Muscle of leg (tissue), 3 donors: ENCODE measurements at regions not wholly inside any gene's neighbourhood (a gene's known extent, or its start where the extent isn't known, plus 50 kb on each side); places are given as distances from the start of the nearest gene placed in this dataset.

Source experiments
- DNase-seq: peaks from one replicate; pipeline ENCODE4 v3.0.0; 2013
- H3K27ac ChIP-seq: one replicate; pipeline ENCODE4 v1.5.1; 2013; ENCODE audit warnings: mild to moderate bottlenecking, low read length, control low read depth
- H3K27me3 ChIP-seq: one replicate; pipeline ENCODE4 v1.6.1; 2013; ENCODE audit warnings: low read length; ENCODE audit not compliant: control insufficient read depth, insufficient read depth
- H3K36me3 ChIP-seq: one replicate; pipeline ENCODE4 v1.6.1; 2013; ENCODE audit warnings: low read length; ENCODE audit not compliant: control insufficient read depth, insufficient read depth
- H3K4me1 ChIP-seq: one replicate; pipeline ENCODE4 v1.6.1; 2013; ENCODE audit warnings: low read length; ENCODE audit not compliant: control insufficient read depth, insufficient read depth
- H3K4me3 ChIP-seq: one replicate; pipeline ENCODE4 v1.5.1; 2013; ENCODE audit warnings: low read length, control low read depth
- H3K9me3 ChIP-seq: replicated peaks from 2 replicates; pipeline ENCODE4 v1.6.1; 2013; ENCODE audit warnings: low read depth, low read length; ENCODE audit not compliant: control insufficient read depth
- WGBS: methylation state at CpG from one replicate; pipeline ENCODE4 v1.1.5; 2013; ENCODE audit warnings: missing lambda C conversion rate; ENCODE audit not compliant: insufficient coverage; 5-methylcytosine and 5-hydroxymethylcytosine counted together

DNA sequence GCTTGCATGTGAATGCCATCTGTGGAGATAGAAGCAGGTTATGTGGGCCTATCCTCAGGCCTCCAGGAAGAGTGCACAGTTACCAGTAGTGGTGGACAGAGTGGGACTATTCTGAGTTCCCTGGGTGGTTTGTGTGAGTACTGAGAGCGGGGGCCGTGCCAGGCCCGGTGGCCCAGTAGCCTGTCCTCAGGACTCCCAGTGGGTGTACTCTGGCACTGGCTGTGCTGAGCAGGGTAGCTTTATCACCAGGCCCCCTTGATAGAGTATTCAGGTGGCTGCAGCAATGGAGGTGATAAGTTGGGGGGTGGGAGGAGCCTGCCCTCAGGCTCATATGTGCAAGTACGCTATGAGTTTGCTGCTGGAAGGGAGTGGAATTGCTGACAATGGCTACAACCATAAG, 979.0 kb upstream of the PIK3C3 start:
- WGBS: 94% methylated on average over 4 of the region's 4 CpGs
- DNase-seq: no peak
- no peak overlapping the region for H3K4me3 ChIP-seq

DNA sequence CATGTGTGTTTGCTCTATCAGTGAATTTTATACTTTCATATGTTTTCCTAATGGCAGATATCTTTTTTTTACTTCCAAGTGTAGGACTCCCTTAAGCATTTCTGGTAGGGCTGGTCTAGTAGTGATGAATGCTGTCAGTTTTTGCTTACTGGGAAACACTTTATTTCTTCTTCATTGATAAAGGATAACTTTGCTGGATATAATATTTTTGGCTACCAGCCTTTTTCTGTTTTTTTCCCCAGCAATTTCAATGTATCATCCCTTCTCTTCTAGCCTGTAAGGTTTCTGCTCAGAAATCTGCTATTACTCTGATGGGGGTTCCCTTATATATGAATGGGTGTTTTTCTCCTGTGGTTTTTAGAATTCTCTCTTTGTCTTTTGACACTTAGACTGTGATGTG, 980.6 kb upstream of the PIK3C3 start:
- Histone ChIP-seq H3K27me3 (no peaks in the 10 kb centered on the region), H3K9me3 (peaks cover 6% of the 10 kb centered on the region), H3K27ac (no peak overlapping the region), H3K4me1 (no peaks in the 10 kb centered on the region), H3K4me3 (no peak overlapping the region), H3K36me3 (no peaks in the 10 kb centered on the region)
- no peak for DNase-seq

More for the DNA sequence above, 979.0 kb upstream of the PIK3C3 start:
- H3K27me3 ChIP-seq: no peaks in the 10 kb centered on the region
- H3K36me3 ChIP-seq: no peaks in the 10 kb centered on the region
- H3K4me1 ChIP-seq: no peaks in the 10 kb centered on the region
- no peak overlapping the region for H3K27ac ChIP-seq
- peaks cover 6% of the 10 kb centered on the region for H3K9me3 ChIP-seq

GRCh38 chr18:40962784-40963183, 992.2 kb upstream of the PIK3C3 start:
- Histone ChIP-seq H3K4me1 (no peaks in the 10 kb centered on the region), H3K27ac (no peak overlapping the region), H3K9me3 (no peaks in the 10 kb centered on the region), H3K36me3 (no peaks in the 10 kb centered on the region), H3K27me3 (no peaks in the 10 kb centered on the region), H3K4me3 (no peak overlapping the region)
- no peak for DNase-seq
- no CpG with 5 or more reads among the region's 1 CpG for WGBS

GRCh38 chr18:40957533-40958070, 997.4 kb upstream of the PIK3C3 start:
- WGBS: no CpG with 5 or more reads among the region's 2 CpGs

DNA sequence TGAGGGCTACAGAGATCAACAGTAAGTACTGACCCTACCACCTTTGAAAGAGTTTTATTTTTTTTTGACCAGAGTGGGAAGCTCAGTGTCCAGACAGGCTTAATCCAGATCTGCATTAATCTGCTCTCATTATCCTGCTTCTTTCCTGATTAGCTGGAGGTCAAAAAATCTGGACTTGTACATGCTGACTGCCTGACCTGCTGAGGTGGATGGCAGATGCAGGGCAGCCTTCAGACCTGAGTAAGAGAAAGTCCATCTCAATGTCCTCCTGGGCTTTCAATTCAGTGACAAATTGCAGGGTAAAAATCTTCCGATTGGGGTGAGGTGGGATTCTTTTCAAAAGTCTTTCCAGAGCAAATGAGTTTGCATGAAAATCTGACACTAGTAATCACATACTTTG, 998.8 kb upstream of the PIK3C3 start:
- H3K4me3 ChIP-seq: no peak overlapping the region
- DNase-seq: no peak
- no peak overlapping the region for H3K27ac ChIP-seq
- H3K4me1 ChIP-seq: no peaks in the 10 kb centered on the region
- no peaks in the 10 kb centered on the region for H3K36me3 ChIP-seq
- no peaks in the 10 kb centered on the region for H3K9me3 ChIP-seq
- WGBS: no CpG with 5 or more reads among the region's 1 CpG
- no peaks in the 10 kb centered on the region for H3K27me3 ChIP-seq

More at GRCh38 chr18:40957533-40958070, 997.4 kb upstream of the PIK3C3 start:
- Histone ChIP-seq H3K36me3 (no peaks in the 10 kb centered on the region), H3K27ac (no peak overlapping the region), H3K4me1 (no peaks in the 10 kb centered on the region), H3K4me3 (no peak overlapping the region), H3K9me3 (no peaks in the 10 kb centered on the region), H3K27me3 (no peaks in the 10 kb centered on the region)
- DNase-seq: no peak

DNA sequence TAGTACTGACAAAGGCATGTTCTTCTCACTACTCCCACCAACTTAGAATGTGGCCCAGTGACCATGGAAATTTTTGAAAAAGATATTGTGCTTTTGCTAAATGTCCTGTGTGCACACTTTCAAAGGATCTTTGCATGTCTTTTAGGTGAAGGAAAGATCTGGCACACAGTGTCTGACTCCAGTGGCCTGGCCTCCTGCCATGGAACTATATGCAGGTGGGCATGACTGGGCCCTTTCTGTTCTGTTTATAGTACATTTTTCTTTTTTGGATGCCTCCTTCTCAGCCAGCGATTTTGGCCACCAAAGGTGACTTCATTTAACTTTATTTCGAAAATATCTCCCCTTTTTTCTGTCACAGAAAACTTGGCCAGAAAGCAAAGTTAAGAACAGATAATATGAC, 999.7 kb upstream of the PIK3C3 start:
- H3K36me3 ChIP-seq: no peaks in the 10 kb centered on the region
- no peak overlapping the region for H3K4me3 ChIP-seq
- H3K9me3 ChIP-seq: no peaks in the 10 kb centered on the region
- no peaks in the 10 kb centered on the region for H3K27me3 ChIP-seq
- H3K27ac ChIP-seq: no peak overlapping the region
- no peak for DNase-seq
- WGBS: 100% methylated on average over 1 of the region's 2 CpGs
- H3K4me1 ChIP-seq: peaks cover 2% of the 10 kb centered on the region

DNA sequence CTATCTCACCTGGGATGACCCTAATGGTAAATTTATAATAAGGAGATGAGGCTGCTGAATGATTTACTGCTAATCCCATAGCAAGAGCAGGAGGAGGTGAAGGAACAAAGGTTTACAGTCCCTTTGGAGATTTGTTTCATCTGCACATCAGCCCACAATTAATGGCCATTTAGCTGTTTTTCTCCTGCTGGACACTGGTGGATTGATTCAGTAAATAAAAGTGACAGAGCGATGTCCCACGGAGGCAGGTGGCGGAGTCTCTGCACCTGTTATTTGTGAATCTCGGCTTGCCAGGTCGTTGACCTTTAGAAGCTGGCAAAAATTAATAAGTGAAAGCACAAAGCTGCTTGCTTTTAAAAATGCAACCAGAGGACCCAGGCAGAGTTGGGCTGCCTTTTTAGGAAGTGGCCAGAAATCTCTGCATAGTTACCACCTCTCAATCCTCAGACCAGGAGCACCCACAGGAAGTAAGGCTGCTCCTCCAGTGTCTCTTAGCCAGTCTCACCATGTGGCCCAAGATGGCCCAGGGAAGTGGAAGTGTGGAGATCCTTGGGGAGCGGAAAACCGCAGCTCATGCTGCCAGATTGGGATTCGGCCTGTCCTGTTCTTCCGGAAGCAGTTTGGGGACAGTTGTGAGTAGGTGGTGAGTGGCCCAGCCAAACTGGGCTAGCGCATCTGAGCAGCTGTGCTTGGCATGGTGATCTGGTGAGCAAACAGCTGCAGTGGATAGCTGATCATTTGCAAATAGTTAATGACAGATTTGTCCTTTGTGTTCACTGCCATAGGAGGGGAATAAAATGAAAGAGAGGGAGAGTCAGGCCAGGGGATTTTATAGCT, 1005.7 kb upstream of the PIK3C3 start:
- H3K27me3 ChIP-seq: no peaks in the 10 kb centered on the region
- H3K27ac ChIP-seq: peak overlapping the region; percentile 38
- H3K4me1 ChIP-seq: peaks cover 9% of the 10 kb centered on the region
- no peak overlapping the region for H3K4me3 ChIP-seq
- no peaks in the 10 kb centered on the region for H3K9me3 ChIP-seq
- WGBS: 60% methylated on average over 10 of the region's 10 CpGs
- H3K36me3 ChIP-seq: no peaks in the 10 kb centered on the region
- DNase-seq: peak; percentile 65

- H3K4me1 ChIP-seq: peaks cover 7% of the 10 kb centered on the region
- no peak overlapping the region for H3K27ac ChIP-seq
- no peak overlapping the region for H3K4me3 ChIP-seq
- H3K36me3 ChIP-seq: no peaks in the 10 kb centered on the region
- DNase-seq: peak; percentile 63
- H3K9me3 ChIP-seq: no peaks in the 10 kb centered on the region
- no peaks in the 10 kb centered on the region for H3K27me3 ChIP-seq
- 50% methylated on average over 1 of the region's 2 CpGs for WGBS
Observed at GRCh38 chr18:40944576-40944975, 1010.5 kb upstream of the PIK3C3 start.

DNA sequence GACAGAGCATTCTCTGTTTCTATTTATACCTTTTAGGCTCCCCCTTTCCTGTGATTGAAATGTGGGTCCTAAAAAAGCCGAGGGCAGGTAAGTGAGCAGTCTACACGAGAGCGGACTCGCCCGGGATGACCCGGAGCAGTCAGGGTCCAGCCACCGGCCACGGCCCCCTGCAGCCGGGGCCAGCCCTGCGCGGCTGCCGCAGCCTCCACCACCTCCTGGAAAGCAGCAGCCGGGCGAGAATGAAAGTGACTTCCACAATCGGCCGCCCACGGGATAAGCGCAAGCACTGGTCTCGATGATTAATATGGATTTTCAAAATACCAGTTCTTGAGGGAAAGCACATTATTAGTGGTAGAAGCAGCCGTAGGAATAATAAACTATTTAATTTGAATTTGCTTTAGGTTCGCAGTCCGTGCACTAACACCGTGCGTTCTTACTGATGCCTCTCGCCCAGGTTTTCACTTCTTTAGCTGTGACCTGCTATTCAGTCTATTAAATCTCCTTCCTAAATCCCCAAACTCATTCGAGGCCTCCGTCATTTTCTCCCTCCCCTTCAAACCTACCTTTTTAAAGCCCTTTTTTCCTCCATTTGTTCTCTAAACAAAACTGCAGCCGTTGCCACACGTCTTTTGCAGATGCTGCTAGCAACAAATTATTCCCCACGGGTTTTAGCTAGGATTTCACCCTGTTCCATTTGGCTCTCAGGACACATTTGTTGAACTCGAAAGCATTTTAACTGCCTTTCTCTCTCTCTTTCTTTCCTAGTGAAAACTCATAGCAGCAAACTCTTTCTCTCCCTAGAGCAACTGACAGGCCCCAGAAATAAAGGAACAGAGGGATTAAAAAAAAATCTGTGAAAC, 1015.1 kb upstream of the PIK3C3 start:
- H3K27me3 ChIP-seq: no peaks in the 10 kb centered on the region
- H3K4me1 ChIP-seq: no peaks in the 10 kb centered on the region
- peak overlapping the region; percentile 85 for H3K27ac ChIP-seq
- DNase-seq: peak; percentile 76
- H3K4me3 ChIP-seq: peak overlapping the region; percentile 32
- WGBS: 32% methylated on average over 26 of the region's 31 CpGs
- no peaks in the 10 kb centered on the region for H3K9me3 ChIP-seq
- H3K36me3 ChIP-seq: no peaks in the 10 kb centered on the region

- no peak for DNase-seq
- Histone ChIP-seq H3K9me3 (no peaks in the 10 kb centered on the region), H3K4me3 (no peak overlapping the region), H3K27me3 (no peaks in the 10 kb centered on the region), H3K36me3 (no peaks in the 10 kb centered on the region), H3K4me1 (no peaks in the 10 kb centered on the region), H3K27ac (no peak overlapping the region)
- WGBS: no CpG with 5 or more reads among the region's 2 CpGs
Observed at GRCh38 chr18:40938615-40939014, 1016.4 kb upstream of the PIK3C3 start.
